H9 (cell line): ENCODE measurements at regions not wholly inside any gene's neighbourhood (a gene's known extent, or its start where the extent isn't known, plus 50 kb on each side); places are given as distances from the start of the nearest gene placed in this dataset.

ENCODE experiments used
- DNase-seq: peaks from one replicate; pipeline ENCODE4 v3.0.0-alpha.2; 2017
- H2AFZ ChIP-seq: one replicate; pipeline ENCODE4 v1.6.1; 2013; ENCODE audit warnings: mild to moderate bottlenecking, low read length, control low read depth, moderate library complexity
- H2AK5ac ChIP-seq: 2 replicates; pipeline ENCODE4 v1.6.1; 2013; ENCODE audit warnings: low read length, control low read depth, mixed read lengths; ENCODE audit not compliant: insufficient read length
- H2BK120ac ChIP-seq: one replicate; pipeline ENCODE4 v1.6.1; 2013; ENCODE audit warnings: low read depth, mild to moderate bottlenecking, low read length, control low read depth, inconsistent platforms; ENCODE audit not compliant: poor library complexity, severe bottlenecking
- H2BK12ac ChIP-seq: 2 replicates; pipeline ENCODE4 v1.6.1; 2013; ENCODE audit warnings: low read length, control low read depth, mixed read lengths, low read depth; ENCODE audit not compliant: insufficient read length
- H2BK15ac ChIP-seq: 2 replicates; pipeline ENCODE4 v1.6.1; 2013; ENCODE audit warnings: low read depth, low read length, control low read depth
- H2BK20ac ChIP-seq: one replicate; pipeline ENCODE4 v1.6.1; 2013; ENCODE audit warnings: low read depth, mild to moderate bottlenecking, low read length, control low read depth, inconsistent platforms; ENCODE audit not compliant: poor library complexity, severe bottlenecking
- H2BK5ac ChIP-seq: 2 replicates; pipeline ENCODE4 v1.6.1; 2013; ENCODE audit warnings: low read length, control low read depth, mixed read lengths; ENCODE audit not compliant: insufficient read length
- H3K14ac ChIP-seq: 2 replicates; pipeline ENCODE4 v1.6.1; 2013; ENCODE audit warnings: low read length, control low read depth; ENCODE audit not compliant: insufficient read depth
- H3K18ac ChIP-seq: 2 replicates; pipeline ENCODE4 v1.6.1; 2013; ENCODE audit warnings: low read depth, mild to moderate bottlenecking, mixed read lengths, low read length, control low read depth; ENCODE audit not compliant: insufficient read length
- H3K23ac ChIP-seq: 2 replicates; pipeline ENCODE4 v1.6.1; 2013; ENCODE audit warnings: low read length, control low read depth, mixed read lengths, low read depth; ENCODE audit not compliant: insufficient read length
- H3K23me2 ChIP-seq: 2 replicates; pipeline ENCODE4 v1.6.1; 2013; ENCODE audit warnings: low read depth, mild to moderate bottlenecking, mixed read lengths, low read length, control low read depth; ENCODE audit not compliant: insufficient read length, poor library complexity, severe bottlenecking
- H3K27ac ChIP-seq: 2 replicates; pipeline ENCODE4 v1.5.1; 2013; ENCODE audit warnings: low read length, control low read depth, mixed read lengths, low read depth; ENCODE audit not compliant: insufficient read length
- H3K27me3 ChIP-seq: 2 replicates; pipeline ENCODE4 v1.6.1; 2013; ENCODE audit warnings: low read length, control low read depth, inconsistent platforms; ENCODE audit not compliant: insufficient read depth
- H3K4ac ChIP-seq: 2 replicates; pipeline ENCODE4 v1.6.1; 2013; ENCODE audit warnings: low read depth, mild to moderate bottlenecking, control low read depth, inconsistent platforms, low read length, moderate library complexity
- H3K4me1 ChIP-seq: 2 replicates; pipeline ENCODE4 v1.6.1; 2013; ENCODE audit warnings: low read length, control low read depth, inconsistent platforms; ENCODE audit not compliant: insufficient read depth
- H3K4me2 ChIP-seq: 2 replicates; pipeline ENCODE4 v1.6.1; 2013; ENCODE audit warnings: low read length, control low read depth, mixed read lengths; ENCODE audit not compliant: insufficient read length, insufficient read depth
- H3K56ac ChIP-seq: 2 replicates; pipeline ENCODE4 v1.6.1; 2013; ENCODE audit warnings: low read depth, mild to moderate bottlenecking, mixed read lengths, low read length, control low read depth; ENCODE audit not compliant: insufficient read length
- H3K79me1 ChIP-seq: 2 replicates; pipeline ENCODE4 v1.6.1; 2013; ENCODE audit warnings: low read depth, mild to moderate bottlenecking, moderate library complexity, low read length, control low read depth, inconsistent platforms; ENCODE audit not compliant: insufficient read depth, poor library complexity, severe bottlenecking
- H3K79me2 ChIP-seq: 2 replicates; pipeline ENCODE4 v1.6.1; 2013; ENCODE audit warnings: low read length, control low read depth, inconsistent platforms; ENCODE audit not compliant: insufficient read depth
- H3K9ac ChIP-seq: 2 replicates; pipeline ENCODE4 v1.6.1; 2013; ENCODE audit warnings: low read length, control low read depth, mixed read lengths; ENCODE audit not compliant: insufficient read length; ENCODE audit errors: extremely low read depth
- H3K9me3 ChIP-seq: one replicate; pipeline ENCODE4 v1.6.1; 2013; ENCODE audit warnings: low read depth, low read length, inconsistent platforms; ENCODE audit not compliant: control insufficient read depth
- H3T11ph ChIP-seq: one replicate; pipeline ENCODE4 v1.6.1; 2013; ENCODE audit warnings: mild to moderate bottlenecking, low read length, control low read depth, inconsistent platforms
- H4K20me1 ChIP-seq: one replicate; pipeline ENCODE4 v1.6.1; 2013; ENCODE audit not compliant: control insufficient read depth, insufficient read length, insufficient read depth
- H4K5ac ChIP-seq: 2 replicates; pipeline ENCODE4 v1.6.1; 2013; ENCODE audit warnings: low read depth, mild to moderate bottlenecking, mixed read lengths, low read length, control low read depth; ENCODE audit not compliant: insufficient read length
- H4K8ac ChIP-seq: replicated peaks from 2 replicates; pipeline ENCODE4 v1.6.1; 2013; ENCODE audit warnings: low read length, control low read depth, mixed read lengths, low read depth; ENCODE audit not compliant: insufficient read length
- H4K91ac ChIP-seq: 2 replicates; pipeline ENCODE4 v1.6.1; 2013; ENCODE audit warnings: low read depth, mild to moderate bottlenecking, moderate library complexity, mixed read lengths, low read length, control low read depth; ENCODE audit not compliant: insufficient read length
- H3K27ac Mint-ChIP-seq, 3 experiments: 2 replicates in 2 of 3; 3 replicates in 1 of 3; pipeline ENCODE4 v1.8.0; 2020 to 2021; ENCODE audit warnings: mixed read lengths in 3 of 3, mild to moderate bottlenecking in 1 of 3, moderate library complexity in 1 of 3
- H3K27me3 Mint-ChIP-seq: 2 replicates; pipeline ENCODE4 v1.8.0; 2021; ENCODE audit warnings: low read depth, mild to moderate bottlenecking, moderate library complexity, mixed read lengths
- H3K36me3 Mint-ChIP-seq, 3 experiments: 2 replicates in 2 of 3; 3 replicates in 1 of 3; pipeline ENCODE4 v1.8.0; 2020 to 2021; ENCODE audit warnings: low read depth in 3 of 3, mixed read lengths in 3 of 3; ENCODE audit not compliant: insufficient read depth in 1 of 3
- H3K4me1 Mint-ChIP-seq, 2 experiments: 2 replicates each; pipeline ENCODE4 v1.8.0; 2020; ENCODE audit warnings: mixed read lengths in 2 of 2
- H3K4me3 Mint-ChIP-seq, 2 experiments: 2 replicates in 1 of 2; 3 replicates in 1 of 2; pipeline ENCODE4 v1.8.0; 2020 to 2021; ENCODE audit warnings: mild to moderate bottlenecking in 2 of 2, mixed read lengths in 2 of 2, moderate library complexity in 1 of 2
- H3K9me3 Mint-ChIP-seq, 2 experiments: 2 replicates in 1 of 2; 3 replicates in 1 of 2; pipeline ENCODE4 v1.8.0; 2020; ENCODE audit warnings: mild to moderate bottlenecking in 2 of 2, mixed read lengths in 2 of 2, moderate library complexity in 1 of 2
- CTCF ChIP-seq: fragments of 200-600 bp; sonication (generic); conservative IDR thresholded peaks from 3 replicates; pipeline ENCODE4 v1.8.0; 2021; ENCODE audit warnings: antibody characterized with exemption, mild to moderate bottlenecking

- Histone ChIP-seq H3K27me3 (no peaks in the 10 kb centered on the region), H2AK5ac (no peak overlapping the region), H4K8ac (no peak overlapping the region)
Observed at GRCh38 chr4:125541836-125542385, 227.2 kb downstream of the FAT4 start.

More at GRCh38 chr4:125541836-125542385, 227.2 kb downstream of the FAT4 start:
- Histone ChIP-seq H3K79me1 (no peaks in the 10 kb centered on the region), H2BK5ac (no peak overlapping the region), H2BK15ac (no peak overlapping the region), H3K4me2 (no peak overlapping the region), H4K20me1 (no peaks in the 10 kb centered on the region), H3K4me1 (no peaks in the 10 kb centered on the region), H3K14ac (no peak overlapping the region), H3K9me3 (no peaks in the 10 kb centered on the region), H3K79me2 (no peaks in the 10 kb centered on the region; the same call in 1 of the 2 replicates), H3K4ac (no peak overlapping the region), H3K18ac (no peak overlapping the region), H2AFZ (no peak overlapping the region), H3K9ac (no peak overlapping the region), H3K23me2 (no peaks in the 10 kb centered on the region), H4K5ac (no peak overlapping the region), H3K56ac (no peak overlapping the region), H3T11ph (no peak overlapping the region), H3K27ac (no peak overlapping the region), H2BK120ac (no peak overlapping the region), H3K23ac (no peak overlapping the region), H4K91ac (no peak overlapping the region), H2BK20ac (no peak overlapping the region), H2BK12ac (no peak overlapping the region)
- Mint-ChIP-seq H3K36me3 (peaks cover 8 to 21% (median 21%) of the 10 kb centered on the region in 3 experiments; a peak in 6 of 7 replicates), H3K4me3 (no peak overlapping the region), H3K4me1 (peaks cover 3 to 11% of the 10 kb centered on the region in 2 experiments; a peak in 2 of 4 replicates), H3K27ac (no peak overlapping the region), H3K9me3 (peaks cover 16 to 21% of the 10 kb centered on the region in 2 experiments), H3K27me3 (no peaks in the 10 kb centered on the region)
- TF ChIP-seq CTCF = no peak
- no peak for DNase-seq
